Duodenal mucosa (tissue), 2 donors: ENCODE measurements at regions not wholly inside any gene's neighbourhood (a gene's known extent, or its start where the extent isn't known, plus 50 kb on each side); places are given as distances from the start of the nearest gene placed in this dataset.

Experiments
- H3K27ac ChIP-seq: one replicate; pipeline ENCODE4 v1.7.0; 2013; ENCODE audit warnings: low read depth, low read length
- H3K27me3 ChIP-seq, 2 donors: one replicate each; pipeline ENCODE4 v1.7.0; 2013; ENCODE audit warnings: low read length in 2 of 2, control low read depth in 1 of 2; ENCODE audit not compliant: insufficient read depth in 2 of 2, control insufficient read depth in 1 of 2
- H3K36me3 ChIP-seq, 2 donors: one replicate each; pipeline ENCODE4 v1.7.0; 2013; ENCODE audit warnings: low read length in 2 of 2, control low read depth in 1 of 2; ENCODE audit not compliant: insufficient read depth in 2 of 2, control insufficient read depth in 1 of 2
- H3K4me1 ChIP-seq, 2 donors: one replicate each; pipeline ENCODE4 v1.7.0; 2013; ENCODE audit warnings: low read length in 2 of 2, control low read depth in 1 of 2; ENCODE audit not compliant: insufficient read depth in 2 of 2, control insufficient read depth in 1 of 2
- H3K4me3 ChIP-seq, 2 donors: one replicate each; pipeline ENCODE4 v1.7.0; 2013; ENCODE audit warnings: low read length in 2 of 2, low read depth in 1 of 2
- H3K9ac ChIP-seq, 2 donors: one replicate each; pipeline ENCODE4 v1.7.0; 2013; ENCODE audit warnings: low read length in 2 of 2, low read depth in 1 of 2
- H3K9me3 ChIP-seq, 2 donors: one replicate each; pipeline ENCODE4 v1.7.0; 2013; ENCODE audit warnings: low read length in 2 of 2, control low read depth in 1 of 2; ENCODE audit not compliant: control insufficient read depth in 1 of 2

- Histone ChIP-seq H3K4me3 (no peak overlapping the region), H3K36me3 (no peaks in the 10 kb centered on the region), H3K9me3 (no peaks in the 10 kb centered on the region), H3K27me3 (no peaks in the 10 kb centered on the region), H3K4me1 (peaks cover 0 to 6% of the 10 kb centered on the region in 2 donors), H3K9ac (no peak overlapping the region), H3K27ac (no peak overlapping the region)
Observed at GRCh38 chr4:15375667-15376066, 52.2 kb upstream of the C1QTNF7 start.

DNA sequence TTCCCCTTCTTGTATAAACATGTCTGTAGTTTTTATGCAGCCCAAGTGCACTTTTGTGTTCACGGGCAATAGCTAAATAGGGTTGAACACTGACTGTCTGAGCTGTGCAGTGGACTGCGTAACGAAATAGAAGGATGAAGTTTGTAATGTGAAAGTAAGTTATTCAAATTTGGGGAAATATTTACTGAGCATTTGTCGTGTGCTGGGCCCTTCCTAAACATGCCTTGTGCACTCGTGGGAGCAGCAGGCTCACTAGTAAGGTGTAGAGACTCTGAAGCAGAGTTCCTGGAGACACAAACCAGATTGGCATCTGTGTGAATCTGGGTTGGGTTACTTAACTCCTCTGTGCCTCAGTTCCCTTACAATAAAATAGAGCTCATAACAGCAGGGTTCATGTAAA lies 51.7 kb upstream of the C1QTNF7 start:
- no peaks in the 10 kb centered on the region for H3K36me3 ChIP-seq
- no peak overlapping the region for H3K27ac ChIP-seq
- no peaks in the 10 kb centered on the region for H3K9me3 ChIP-seq
- H3K27me3 ChIP-seq = no peaks in the 10 kb centered on the region
- no peak overlapping the region for H3K4me3 ChIP-seq
- peaks cover 0 to 6% of the 10 kb centered on the region in 2 donors for H3K4me1 ChIP-seq
- H3K9ac ChIP-seq = no peak overlapping the region

DNA sequence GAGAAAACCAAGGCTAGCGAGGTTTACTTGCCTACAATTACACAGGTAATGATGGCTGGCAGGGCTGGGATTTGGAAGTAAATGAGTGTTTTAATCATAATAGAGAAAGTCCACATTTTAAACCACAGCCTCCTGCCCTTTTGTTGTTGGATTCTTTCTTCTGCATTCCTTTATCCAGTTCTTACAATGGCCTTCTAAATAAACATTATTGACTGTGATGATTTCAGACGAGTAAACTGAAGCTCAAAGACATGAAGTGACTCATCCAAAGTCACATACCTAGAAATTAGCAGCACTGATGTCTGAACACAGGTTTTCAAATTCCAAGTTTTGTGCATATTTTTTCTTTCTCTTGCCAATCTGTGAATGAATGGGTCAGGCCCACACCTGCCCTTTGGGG lies 51.2 kb upstream of the C1QTNF7 start:
- no peak overlapping the region for H3K4me3 ChIP-seq
- H3K4me1 ChIP-seq = peaks cover 0 to 6% of the 10 kb centered on the region in 2 donors
- no peaks in the 10 kb centered on the region for H3K36me3 ChIP-seq
- no peak overlapping the region for H3K27ac ChIP-seq
- no peak overlapping the region for H3K9ac ChIP-seq
- H3K9me3 ChIP-seq = no peaks in the 10 kb centered on the region
- H3K27me3 ChIP-seq = no peaks in the 10 kb centered on the region
